ENCODE measurements at regions not wholly inside any gene's neighbourhood (a gene's known extent, or its start where the extent isn't known, plus 50 kb on each side); places are given as distances from the start of the nearest gene placed in this dataset.

DNA sequence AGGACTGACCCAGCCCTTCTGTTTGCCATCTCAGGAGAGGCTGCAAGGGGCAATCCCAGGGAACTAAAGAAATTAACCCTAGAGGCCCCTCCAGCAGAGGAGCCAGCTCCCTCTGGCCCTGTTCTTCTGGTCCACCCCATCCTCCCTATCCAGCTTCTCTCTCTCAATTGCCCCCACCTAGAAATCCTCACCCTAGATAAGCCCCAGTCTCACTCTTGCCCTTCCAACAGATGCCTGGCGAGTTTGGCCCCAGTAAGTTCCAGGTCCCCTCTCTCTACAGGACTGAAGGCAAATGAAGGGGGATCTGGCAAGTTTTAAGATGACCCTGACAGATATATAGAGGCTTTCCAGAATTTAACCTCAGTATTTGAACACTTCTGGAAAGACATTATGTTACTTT lies 134.0 kb downstream of the THBS2 start:
- TF ChIP-seq, protein P1, sequence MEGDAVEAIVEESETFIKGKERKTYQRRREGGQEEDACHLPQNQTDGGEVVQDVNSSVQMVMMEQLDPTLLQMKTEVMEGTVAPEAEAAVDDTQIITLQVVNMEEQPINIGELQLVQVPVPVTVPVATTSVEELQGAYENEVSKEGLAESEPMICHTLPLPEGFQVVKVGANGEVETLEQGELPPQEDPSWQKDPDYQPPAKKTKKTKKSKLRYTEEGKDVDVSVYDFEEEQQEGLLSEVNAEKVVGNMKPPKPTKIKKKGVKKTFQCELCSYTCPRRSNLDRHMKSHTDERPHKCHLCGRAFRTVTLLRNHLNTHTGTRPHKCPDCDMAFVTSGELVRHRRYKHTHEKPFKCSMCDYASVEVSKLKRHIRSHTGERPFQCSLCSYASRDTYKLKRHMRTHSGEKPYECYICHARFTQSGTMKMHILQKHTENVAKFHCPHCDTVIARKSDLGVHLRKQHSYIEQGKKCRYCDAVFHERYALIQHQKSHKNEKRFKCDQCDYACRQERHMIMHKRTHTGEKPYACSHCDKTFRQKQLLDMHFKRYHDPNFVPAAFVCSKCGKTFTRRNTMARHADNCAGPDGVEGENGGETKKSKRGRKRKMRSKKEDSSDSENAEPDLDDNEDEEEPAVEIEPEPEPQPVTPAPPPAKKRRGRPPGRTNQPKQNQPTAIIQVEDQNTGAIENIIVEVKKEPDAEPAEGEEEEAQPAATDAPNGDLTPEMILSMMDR (IDR thresholded peaks at IDR 0.05) = no peak
- no peak for TF ChIP-seq POLR2AphosphoS5 (IDR thresholded peaks at IDR 0.05)
- no peak for TF ChIP-seq POLR2A (IDR thresholded peaks at IDR 0.05)
